Stimulated activated CD4-positive, alpha-beta T cell treated with anti-CD3 and anti-CD28 coated beads, Interleukin-4, amount 100 ng/mL, for 4 hours (primary cell): ENCODE measurements at regions not wholly inside any gene's neighbourhood (a gene's known extent, or its start where the extent isn't known, plus 50 kb on each side); places are given as distances from the start of the nearest gene placed in this dataset.
"Not testable (repeated sequence)": the region's sequence is repeated elsewhere in the genome, so short reads cannot be mapped to it uniquely, and the experiment has no call there.

ENCODE experiments used
- DNase-seq, 2 experiments: peaks; one replicate each; pipeline ENCODE4 v3.0.0-alpha.2; 2020

GRCh38 chr3:152583963-152584362, 251.0 kb upstream of the P2RY1 start:
- DNase-seq: no peak

GRCh38 chr3:152586974-152587373, 248.0 kb upstream of the P2RY1 start:
- no peak for DNase-seq

GRCh38 chr3:152587861-152588260, 247.1 kb upstream of the P2RY1 start:
- DNase-seq: no peak

GRCh38 chr3:152589644-152590043, 245.3 kb upstream of the P2RY1 start:
- DNase-seq: no peak

- no peak for DNase-seq
Measured at GRCh38 chr3:152591515-152591914, 243.4 kb upstream of the P2RY1 start.

- DNase-seq: no peak
Measured at GRCh38 chr3:152593242-152593641, 241.7 kb upstream of the P2RY1 start.

GRCh38 chr3:152595975-152596821, 238.7 kb upstream of the P2RY1 start:
- no peak for DNase-seq

GRCh38 chr3:152596832-152597231, 238.1 kb upstream of the P2RY1 start:
- not testable (repeated sequence) for DNase-seq

- no peak for DNase-seq
Measured at GRCh38 chr3:152606146-152606545, 228.8 kb upstream of the P2RY1 start.

GRCh38 chr3:152607179-152607578, 227.8 kb upstream of the P2RY1 start:
- DNase-seq: no peak

- no peak for DNase-seq
Measured at GRCh38 chr3:152608696-152609594, 226.0 kb upstream of the P2RY1 start.

- no peak for DNase-seq
Measured at GRCh38 chr3:152609891-152610290, 225.0 kb upstream of the P2RY1 start.

GRCh38 chr3:152610622-152611021, 224.3 kb upstream of the P2RY1 start:
- DNase-seq: no peak

- no peak for DNase-seq
Measured at GRCh38 chr3:152611905-152612304, 223.0 kb upstream of the P2RY1 start.

- DNase-seq: no peak
Measured at GRCh38 chr3:152613851-152614250, 221.1 kb upstream of the P2RY1 start.

- no peak for DNase-seq
Measured at GRCh38 chr3:152615681-152616080, 219.2 kb upstream of the P2RY1 start.

GRCh38 chr3:152617609-152618008, 217.3 kb upstream of the P2RY1 start:
- DNase-seq: no peak

GRCh38 chr3:152618529-152618928, 216.4 kb upstream of the P2RY1 start:
- no peak for DNase-seq

GRCh38 chr3:152619691-152620090, 215.2 kb upstream of the P2RY1 start:
- no peak for DNase-seq

- DNase-seq: no peak
Measured at GRCh38 chr3:152620395-152620794, 214.5 kb upstream of the P2RY1 start.

GRCh38 chr3:152621006-152621868, 213.7 kb upstream of the P2RY1 start:
- no peak for DNase-seq

- no peak for DNase-seq
Measured at GRCh38 chr3:152621967-152622810, 212.7 kb upstream of the P2RY1 start.
